ENCODE measurements at regions not wholly inside any gene's neighbourhood (a gene's known extent, or its start where the extent isn't known, plus 50 kb on each side); places are given as distances from the start of the nearest gene placed in this dataset.

DNA sequence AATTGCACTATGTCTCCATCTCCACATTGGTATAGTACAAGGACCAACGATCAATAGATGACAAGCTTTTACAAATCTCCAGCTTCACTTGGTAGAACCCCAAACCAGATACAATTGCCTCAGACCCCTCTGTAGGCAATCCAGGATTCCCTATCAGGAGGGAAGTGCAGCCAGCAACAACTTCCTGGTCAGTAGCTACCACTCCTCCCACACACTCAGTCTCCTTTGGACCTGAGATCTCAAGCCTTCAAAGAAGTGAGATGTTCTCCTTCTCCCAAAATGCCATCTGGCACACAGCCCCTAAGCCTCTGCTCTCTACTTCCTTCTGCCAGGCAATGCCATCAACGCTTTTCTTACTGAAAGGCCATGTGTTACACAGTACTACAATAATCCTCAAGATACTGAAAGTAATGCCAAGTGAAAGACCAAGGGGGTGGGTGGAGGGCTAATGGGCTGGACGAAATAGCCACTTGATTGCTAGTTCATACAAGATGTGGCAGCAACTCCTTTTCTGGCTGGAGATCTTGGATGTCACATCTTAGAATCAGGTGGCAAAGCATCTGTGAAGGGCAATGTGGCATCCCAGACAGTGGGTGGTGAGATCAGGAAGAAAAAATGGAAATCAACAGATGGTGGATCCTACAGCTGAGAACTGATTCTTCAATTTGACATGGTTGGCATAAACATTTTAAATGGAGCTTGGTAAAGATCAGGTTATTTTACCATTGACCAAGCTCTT lies 75.3 kb upstream of the ACP3 start:
- H3K9me3 ChIP-seq (ENCODE audit: control insufficient read depth, low read depth, low read length), result no peaks in the 10 kb centered on the region
- no peaks in the 10 kb centered on the region for H3K4me1 ChIP-seq (ENCODE audit: control insufficient read depth, low read depth, low read length)
- H3K36me3 ChIP-seq (ENCODE audit: control insufficient read depth, low read depth, low read length), result no peaks in the 10 kb centered on the region
- H3K27ac ChIP-seq (ENCODE audit: low read length), result no peak overlapping the region
- no peak overlapping the region for H3K9ac ChIP-seq (ENCODE audit: low read length)
- no peaks in the 10 kb centered on the region for H3K27me3 ChIP-seq (ENCODE audit: control insufficient read depth, insufficient read depth, low read length)
- no peak overlapping the region for H3K4me3 ChIP-seq (ENCODE audit: low read length)

DNA sequence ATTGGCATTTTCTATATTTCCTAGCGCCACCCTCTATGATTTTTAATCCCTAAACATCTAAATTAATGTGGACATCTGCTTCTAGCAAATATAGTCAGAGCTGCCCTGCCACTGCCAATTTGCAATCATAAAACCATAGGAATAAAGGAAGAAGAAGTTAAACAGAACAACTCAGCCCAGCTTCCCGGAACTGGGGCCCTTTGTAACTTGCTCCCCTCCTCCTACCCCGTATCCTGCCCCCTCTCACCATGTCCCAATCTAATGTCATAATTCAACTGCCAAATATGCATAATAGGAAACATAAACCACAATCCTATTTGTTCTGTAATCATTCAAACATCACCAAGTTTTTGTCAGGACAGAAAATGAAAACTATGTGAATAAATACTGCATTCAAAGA lies 74.4 kb upstream of the ACP3 start:
- no peaks in the 10 kb centered on the region for H3K4me1 ChIP-seq (ENCODE audit: control insufficient read depth, low read depth, low read length)
- no peaks in the 10 kb centered on the region for H3K27me3 ChIP-seq (ENCODE audit: control insufficient read depth, insufficient read depth, low read length)
- no peaks in the 10 kb centered on the region for H3K9me3 ChIP-seq (ENCODE audit: control insufficient read depth, low read depth, low read length)
- H3K36me3 ChIP-seq (ENCODE audit: control insufficient read depth, low read depth, low read length), result no peaks in the 10 kb centered on the region
- no peak overlapping the region for H3K4me3 ChIP-seq (ENCODE audit: low read length)
- H3K27ac ChIP-seq (ENCODE audit: low read length), result no peak overlapping the region
- H3K9ac ChIP-seq (ENCODE audit: low read length), result no peak overlapping the region

DNA sequence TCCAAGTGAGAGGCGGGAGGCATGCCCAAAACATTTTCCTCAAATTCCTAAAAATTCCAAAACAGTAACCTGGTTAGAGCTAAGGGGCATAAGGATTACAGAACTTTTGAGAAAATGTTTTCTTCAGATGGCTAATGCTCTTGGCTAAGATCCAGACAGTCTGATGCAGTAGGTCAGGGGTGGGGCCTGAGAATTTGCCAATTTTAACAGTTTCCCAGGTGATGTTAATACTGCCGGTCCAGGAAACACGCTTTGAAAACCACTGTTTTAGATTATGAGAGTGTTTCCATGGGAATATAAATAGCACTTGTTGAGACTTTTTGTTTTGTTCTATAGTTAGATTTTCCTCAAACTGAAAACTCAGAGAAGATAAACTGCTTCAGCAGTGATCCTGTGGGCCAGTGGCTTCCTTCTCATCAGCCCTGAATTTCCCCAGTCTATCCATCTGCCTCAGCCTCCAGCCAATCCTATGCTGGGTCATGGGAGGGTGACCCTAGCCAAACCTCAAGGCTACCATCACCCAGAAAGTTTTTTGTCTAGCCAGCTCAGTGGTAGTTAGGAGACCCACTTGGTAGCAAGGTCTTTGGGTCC lies 71.6 kb upstream of the ACP3 start:
- no peak overlapping the region for H3K4me3 ChIP-seq (ENCODE audit: low read length)
- H3K4me1 ChIP-seq (ENCODE audit: control insufficient read depth, low read depth, low read length), result no peaks in the 10 kb centered on the region
- no peak overlapping the region for H3K9ac ChIP-seq (ENCODE audit: low read length)
- H3K27ac ChIP-seq (ENCODE audit: low read length), result no peak overlapping the region
- no peaks in the 10 kb centered on the region for H3K9me3 ChIP-seq (ENCODE audit: control insufficient read depth, low read depth, low read length)
- H3K27me3 ChIP-seq (ENCODE audit: control insufficient read depth, insufficient read depth, low read length), result no peaks in the 10 kb centered on the region
- H3K36me3 ChIP-seq (ENCODE audit: control insufficient read depth, low read depth, low read length), result no peaks in the 10 kb centered on the region

DNA sequence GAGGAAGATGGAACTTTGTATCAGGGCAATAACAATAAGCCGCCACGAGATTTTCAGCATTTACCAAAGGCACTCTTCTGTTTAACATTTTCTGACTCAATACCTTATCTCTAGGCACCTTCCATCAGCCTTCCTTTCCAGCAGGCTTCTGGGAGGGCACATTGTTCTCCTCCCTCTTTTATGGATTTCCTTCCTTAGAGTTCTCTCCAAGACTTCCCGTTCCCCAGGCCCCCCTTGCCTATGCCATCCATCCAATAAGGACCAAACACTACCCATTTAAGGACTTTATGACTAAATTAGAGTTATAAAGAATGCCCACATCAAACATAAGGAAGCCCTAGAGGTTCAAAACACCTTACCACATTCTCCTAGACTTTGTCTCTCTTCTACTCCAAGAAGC lies 71.0 kb upstream of the ACP3 start:
- Histone ChIP-seq H3K9ac (ENCODE audit: low read length) (no peak overlapping the region), H3K27me3 (ENCODE audit: control insufficient read depth, insufficient read depth, low read length) (no peaks in the 10 kb centered on the region), H3K4me3 (ENCODE audit: low read length) (no peak overlapping the region), H3K4me1 (ENCODE audit: control insufficient read depth, low read depth, low read length) (no peaks in the 10 kb centered on the region), H3K9me3 (ENCODE audit: control insufficient read depth, low read depth, low read length) (no peaks in the 10 kb centered on the region), H3K36me3 (ENCODE audit: control insufficient read depth, low read depth, low read length) (no peaks in the 10 kb centered on the region), H3K27ac (ENCODE audit: low read length) (no peak overlapping the region)

DNA sequence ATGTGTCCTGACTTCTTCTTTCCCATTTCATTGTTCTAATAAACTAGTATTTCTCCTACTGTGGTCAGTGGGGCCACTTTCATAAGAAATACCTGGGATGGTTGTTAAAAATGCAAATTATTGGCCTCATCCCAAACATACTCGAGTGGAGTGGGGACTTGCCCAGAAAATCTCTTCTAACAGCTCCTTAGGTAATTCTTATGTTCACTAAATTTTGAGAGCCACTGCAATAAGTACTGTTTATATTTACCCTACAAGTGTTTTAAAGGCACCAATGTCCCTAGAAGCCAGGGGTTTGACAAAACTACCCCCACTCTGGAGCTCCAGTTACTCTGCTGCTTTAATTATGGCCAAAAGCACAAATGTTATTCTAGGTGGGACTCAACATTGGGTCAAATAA lies 70.0 kb upstream of the ACP3 start:
- Histone ChIP-seq H3K27ac (ENCODE audit: low read length) (no peak overlapping the region), H3K4me3 (ENCODE audit: low read length) (no peak overlapping the region), H3K9me3 (ENCODE audit: control insufficient read depth, low read depth, low read length) (no peaks in the 10 kb centered on the region), H3K27me3 (ENCODE audit: control insufficient read depth, insufficient read depth, low read length) (no peaks in the 10 kb centered on the region), H3K4me1 (ENCODE audit: control insufficient read depth, low read depth, low read length) (no peaks in the 10 kb centered on the region), H3K9ac (ENCODE audit: low read length) (no peak overlapping the region), H3K36me3 (ENCODE audit: control insufficient read depth, low read depth, low read length) (no peaks in the 10 kb centered on the region)

DNA sequence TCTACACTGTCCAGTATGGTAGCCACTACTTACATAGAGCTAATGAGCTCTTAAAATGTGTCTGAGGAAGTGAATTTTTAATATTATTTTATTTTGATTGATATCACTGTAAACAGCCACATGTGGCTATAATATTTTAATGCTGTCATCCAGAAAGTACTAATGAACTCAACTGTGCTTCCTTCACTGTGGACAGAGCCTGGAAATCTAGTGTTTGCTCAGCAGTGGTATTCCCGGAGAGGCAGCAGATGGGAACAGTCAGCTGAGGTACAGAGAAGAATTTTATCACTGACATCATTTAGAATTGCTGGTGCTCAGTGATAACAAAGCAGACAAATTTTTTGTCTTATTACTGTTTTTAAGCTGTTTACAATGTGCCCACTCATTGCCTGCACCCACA lies 68.7 kb upstream of the ACP3 start:
- Histone ChIP-seq H3K4me1 (ENCODE audit: control insufficient read depth, low read depth, low read length) (no peaks in the 10 kb centered on the region), H3K27ac (ENCODE audit: low read length) (no peak overlapping the region), H3K36me3 (ENCODE audit: control insufficient read depth, low read depth, low read length) (no peaks in the 10 kb centered on the region), H3K4me3 (ENCODE audit: low read length) (no peak overlapping the region), H3K27me3 (ENCODE audit: control insufficient read depth, insufficient read depth, low read length) (no peaks in the 10 kb centered on the region), H3K9ac (ENCODE audit: low read length) (no peak overlapping the region), H3K9me3 (ENCODE audit: control insufficient read depth, low read depth, low read length) (no peaks in the 10 kb centered on the region)

DNA sequence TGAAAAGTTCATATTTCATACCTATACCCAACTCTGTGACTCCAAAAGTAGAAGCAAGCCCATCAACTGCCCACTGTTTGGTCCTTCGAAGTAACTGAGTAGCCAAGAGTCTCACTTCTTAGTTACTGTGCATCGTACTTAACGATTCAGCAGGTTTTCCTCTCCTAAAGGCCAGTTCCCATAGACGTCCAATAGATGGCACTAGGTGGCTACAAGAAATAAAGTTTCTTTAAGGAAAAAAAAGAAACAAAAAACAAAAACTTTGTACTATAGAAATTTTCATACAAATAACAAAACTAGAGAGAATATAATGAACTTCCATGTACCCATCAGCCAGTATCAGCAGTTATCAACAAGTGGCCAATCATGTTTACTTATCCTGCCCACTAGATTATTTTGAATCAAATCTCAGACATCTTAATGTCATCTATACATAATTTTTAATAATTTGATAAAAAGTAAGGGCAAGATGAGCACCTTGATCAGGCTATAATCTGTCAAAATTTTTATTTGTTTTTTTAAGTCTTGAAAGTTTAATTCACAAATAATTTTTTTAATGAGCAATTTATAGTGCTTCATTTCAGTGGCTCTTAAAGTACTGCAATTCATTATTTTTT lies 63.8 kb upstream of the ACP3 start:
- Histone ChIP-seq H3K36me3 (ENCODE audit: control insufficient read depth, low read depth, low read length) (no peaks in the 10 kb centered on the region), H3K9me3 (ENCODE audit: control insufficient read depth, low read depth, low read length) (no peaks in the 10 kb centered on the region), H3K27me3 (ENCODE audit: control insufficient read depth, insufficient read depth, low read length) (no peaks in the 10 kb centered on the region), H3K4me3 (ENCODE audit: low read length) (no peak overlapping the region), H3K9ac (ENCODE audit: low read length) (no peak overlapping the region), H3K4me1 (ENCODE audit: control insufficient read depth, low read depth, low read length) (no peaks in the 10 kb centered on the region), H3K27ac (ENCODE audit: low read length) (no peak overlapping the region)

DNA sequence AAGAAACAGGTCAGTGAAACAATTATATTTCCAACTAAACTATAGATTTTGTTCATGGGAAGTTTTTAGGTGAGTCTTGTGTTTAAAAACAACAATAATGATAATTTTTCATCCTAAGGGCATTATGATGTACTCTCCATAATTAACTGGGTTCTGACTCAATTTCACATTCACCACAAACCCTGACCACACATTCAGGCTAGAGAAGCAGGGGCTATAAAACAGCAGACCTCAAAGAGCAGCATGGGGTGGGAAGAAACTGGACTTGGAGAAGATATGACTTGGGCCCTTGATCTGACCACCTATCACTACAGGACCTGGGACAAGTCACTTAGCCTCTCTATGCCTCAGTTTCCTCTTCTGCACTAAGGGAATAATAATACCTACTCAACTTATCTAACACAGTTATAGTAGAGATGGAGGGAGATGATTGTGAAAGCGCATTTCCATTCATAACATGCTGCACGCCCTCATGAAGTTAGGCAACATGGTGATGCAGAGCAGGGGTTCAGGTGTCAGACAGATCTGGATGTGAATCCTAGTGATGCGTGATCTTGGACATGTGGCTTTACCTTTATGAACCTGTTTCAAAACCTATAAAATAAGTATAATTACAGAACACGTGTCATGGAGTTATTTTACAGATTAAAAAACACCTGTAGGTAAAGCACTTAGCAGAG lies 63.0 kb upstream of the ACP3 start:
- no peak overlapping the region for H3K4me3 ChIP-seq (ENCODE audit: low read length)
- no peak overlapping the region for H3K9ac ChIP-seq (ENCODE audit: low read length)
- H3K4me1 ChIP-seq (ENCODE audit: control insufficient read depth, low read depth, low read length), result no peaks in the 10 kb centered on the region
- no peaks in the 10 kb centered on the region for H3K36me3 ChIP-seq (ENCODE audit: control insufficient read depth, low read depth, low read length)
- H3K27me3 ChIP-seq (ENCODE audit: control insufficient read depth, insufficient read depth, low read length), result no peaks in the 10 kb centered on the region
- H3K27ac ChIP-seq (ENCODE audit: low read length), result no peak overlapping the region
- no peaks in the 10 kb centered on the region for H3K9me3 ChIP-seq (ENCODE audit: control insufficient read depth, low read depth, low read length)

DNA sequence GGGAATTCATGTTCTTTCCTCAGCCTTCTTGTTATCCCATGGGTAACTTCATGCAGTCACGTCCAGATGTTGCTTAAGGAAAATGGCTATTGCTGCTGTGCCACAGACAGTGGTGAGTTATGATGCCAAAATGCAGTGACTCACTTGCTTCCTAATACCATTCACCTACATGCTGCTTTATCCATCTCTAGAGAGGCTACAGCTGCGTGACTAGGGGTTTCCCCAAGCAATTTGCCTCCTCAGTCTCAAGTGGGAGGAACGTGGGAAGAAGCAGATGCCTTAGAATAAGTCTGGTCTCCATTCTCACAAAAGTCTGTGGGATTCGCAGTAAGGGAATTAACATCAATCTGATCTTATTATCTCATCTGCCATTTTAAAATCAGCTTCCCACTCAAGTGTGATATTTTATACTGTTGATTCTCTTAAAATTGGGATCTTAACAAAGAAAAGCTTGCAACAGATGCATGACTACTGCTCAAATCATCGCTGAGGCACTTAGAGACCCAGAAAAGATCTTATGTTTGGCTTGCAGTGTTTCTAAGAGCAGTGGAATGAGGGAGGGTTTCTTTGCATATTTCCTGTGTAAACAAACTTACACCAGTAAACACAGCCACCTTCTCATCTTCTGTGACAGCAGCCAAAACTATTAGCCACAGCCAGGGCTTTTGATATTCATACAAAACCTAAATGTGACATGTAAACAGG lies 62.0 kb upstream of the ACP3 start:
- Histone ChIP-seq H3K4me3 (ENCODE audit: low read length) (no peak overlapping the region), H3K27ac (ENCODE audit: low read length) (no peak overlapping the region), H3K9me3 (ENCODE audit: control insufficient read depth, low read depth, low read length) (no peaks in the 10 kb centered on the region), H3K36me3 (ENCODE audit: control insufficient read depth, low read depth, low read length) (no peaks in the 10 kb centered on the region), H3K9ac (ENCODE audit: low read length) (no peak overlapping the region), H3K4me1 (ENCODE audit: control insufficient read depth, low read depth, low read length) (no peaks in the 10 kb centered on the region), H3K27me3 (ENCODE audit: control insufficient read depth, insufficient read depth, low read length) (no peaks in the 10 kb centered on the region)

DNA sequence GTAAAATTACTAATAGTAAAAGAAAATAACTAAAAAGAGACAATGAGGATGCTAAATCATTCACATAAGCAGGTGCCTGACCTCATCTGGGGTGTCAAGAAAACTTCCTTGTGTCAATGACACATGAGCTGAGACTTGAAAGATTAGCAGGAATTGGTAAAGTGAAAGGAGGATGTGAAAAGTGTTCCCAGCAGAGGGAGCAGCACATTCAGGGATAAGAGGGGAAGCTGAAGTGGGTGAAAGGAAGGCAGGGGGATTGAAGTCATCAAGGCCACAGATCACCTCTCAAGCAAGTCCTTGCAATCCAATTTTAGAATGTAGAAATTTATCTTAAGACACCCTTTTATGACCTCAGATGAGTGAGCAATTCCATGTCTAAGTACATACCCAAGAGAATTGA lies 60.2 kb upstream of the ACP3 start:
- no peaks in the 10 kb centered on the region for H3K27me3 ChIP-seq (ENCODE audit: control insufficient read depth, insufficient read depth, low read length)
- no peak overlapping the region for H3K27ac ChIP-seq (ENCODE audit: low read length)
- no peaks in the 10 kb centered on the region for H3K36me3 ChIP-seq (ENCODE audit: control insufficient read depth, low read depth, low read length)
- H3K9ac ChIP-seq (ENCODE audit: low read length), result no peak overlapping the region
- no peaks in the 10 kb centered on the region for H3K9me3 ChIP-seq (ENCODE audit: control insufficient read depth, low read depth, low read length)
- H3K4me1 ChIP-seq (ENCODE audit: control insufficient read depth, low read depth, low read length), result no peaks in the 10 kb centered on the region
- no peak overlapping the region for H3K4me3 ChIP-seq (ENCODE audit: low read length)

DNA sequence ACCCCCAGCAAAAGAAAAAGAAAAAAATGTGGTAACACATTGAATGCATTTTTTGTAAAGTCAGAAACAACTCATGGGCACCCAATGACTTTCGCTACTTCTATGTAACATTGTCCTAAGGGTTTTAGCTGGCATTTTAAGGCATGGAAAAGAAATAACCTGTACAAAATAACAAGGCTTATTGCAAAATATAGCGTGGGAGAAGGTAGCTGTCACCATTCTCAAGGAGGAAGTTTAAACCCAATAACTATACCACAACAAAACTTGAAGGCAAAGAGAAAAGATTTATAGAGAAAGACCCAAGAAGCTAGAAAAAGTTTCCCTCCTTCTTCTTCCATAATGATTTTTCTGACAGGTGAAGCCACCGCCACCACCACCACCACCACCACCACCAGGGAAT lies 55.7 kb upstream of the ACP3 start:
- H3K27ac ChIP-seq (ENCODE audit: low read length), result no peak overlapping the region

More for the DNA sequence above, 55.7 kb upstream of the ACP3 start:
- Histone ChIP-seq H3K4me3 (ENCODE audit: low read length) (no peak overlapping the region), H3K36me3 (ENCODE audit: control insufficient read depth, low read depth, low read length) (no peaks in the 10 kb centered on the region), H3K9me3 (ENCODE audit: control insufficient read depth, low read depth, low read length) (no peaks in the 10 kb centered on the region), H3K4me1 (ENCODE audit: control insufficient read depth, low read depth, low read length) (peaks cover 8% of the 10 kb centered on the region), H3K27me3 (ENCODE audit: control insufficient read depth, insufficient read depth, low read length) (no peaks in the 10 kb centered on the region), H3K9ac (ENCODE audit: low read length) (no peak overlapping the region)

Data from iPS-18a (cell line).